HG02938 (cell line): ENCODE measurements at regions not wholly inside any gene's neighbourhood (a gene's known extent, or its start where the extent isn't known, plus 50 kb on each side); places are given as distances from the start of the nearest gene placed in this dataset.
A peak's percentile ranks its signal among the peaks of the same experiment; 100 is the strongest.

Source experiments
- ATAC-seq: cut with Tn5 transposase; IDR thresholded peaks from one replicate; pipeline ENCODE4 v1.9.1; 2021; ENCODE audit warnings: mild to moderate bottlenecking, moderate library complexity; ENCODE audit not compliant: unreplicated experiment

GRCh38 chr5:158086856-158087255 lies 227.9 kb upstream of the CLINT1 start:
- ATAC-seq = no peak

DNA sequence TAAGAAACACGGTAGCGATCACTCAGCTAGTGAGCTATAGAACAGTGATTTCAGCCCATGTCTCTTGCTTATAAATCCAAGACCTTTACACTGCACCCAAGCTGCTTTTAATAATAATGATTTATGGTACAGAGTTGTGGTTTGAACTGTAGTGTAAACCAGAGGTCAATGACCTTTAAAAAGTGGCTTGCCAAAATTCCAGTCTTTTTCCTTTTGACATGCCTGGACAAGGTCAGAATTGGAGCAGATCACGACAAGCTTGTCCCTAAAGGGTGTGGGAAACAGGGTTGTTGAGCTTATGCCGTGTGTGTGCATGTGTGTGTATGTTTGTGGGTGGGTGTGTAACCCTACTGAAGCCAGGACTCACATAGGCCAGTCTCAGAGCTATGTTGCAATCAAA lies 225.3 kb upstream of the CLINT1 start:
- no peak for ATAC-seq

DNA sequence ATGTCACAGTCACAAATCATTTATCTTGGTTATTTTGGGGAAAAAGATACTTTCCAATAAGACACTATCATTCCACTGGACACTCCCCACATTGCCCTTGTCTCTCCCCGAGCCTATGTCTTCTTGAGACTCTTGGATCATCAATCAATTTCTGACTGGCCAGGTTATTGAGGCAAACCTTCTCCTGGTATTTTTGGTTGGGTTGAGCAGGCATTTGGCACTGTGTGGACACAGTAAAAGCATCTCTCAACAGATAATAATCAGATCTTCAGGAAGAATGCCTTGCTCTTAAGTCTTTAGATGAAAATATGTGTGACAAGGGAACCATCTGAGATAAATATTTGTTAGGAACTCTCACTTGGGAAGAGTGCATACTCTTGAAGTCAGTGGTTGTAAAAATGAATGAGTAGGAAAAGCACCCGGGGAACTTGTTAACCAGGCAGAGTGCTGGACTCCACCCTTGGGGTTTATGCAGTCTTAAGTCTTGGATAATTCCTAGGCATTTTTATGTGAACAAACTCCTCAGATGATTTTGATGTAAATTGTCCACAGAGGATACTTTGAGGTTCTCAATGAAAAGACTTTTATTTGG lies 223.8 kb upstream of the CLINT1 start:
- no peak for ATAC-seq

GRCh38 chr5:158080112-158080511 lies 221.2 kb upstream of the CLINT1 start:
- no peak for ATAC-seq

DNA sequence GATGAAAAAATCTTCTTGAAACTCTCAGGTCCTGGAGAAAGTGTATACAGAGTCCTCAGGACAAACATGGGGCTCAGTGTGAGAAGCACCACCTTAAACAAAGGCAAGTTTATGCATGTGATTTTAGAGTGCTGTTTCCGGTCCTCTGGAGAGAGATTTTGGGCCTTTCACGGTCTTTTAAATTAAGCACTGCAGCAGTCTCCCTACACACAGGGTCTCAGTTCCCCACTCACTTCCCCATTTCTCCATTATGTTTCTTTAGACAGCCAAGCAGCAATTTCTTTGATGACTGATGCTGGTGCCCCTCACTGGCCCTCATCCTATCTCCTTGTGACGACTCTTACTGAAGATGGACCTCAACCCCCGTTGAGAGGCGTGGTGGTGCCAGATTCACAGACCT lies 220.2 kb upstream of the CLINT1 start:
- ATAC-seq = no peak

DNA sequence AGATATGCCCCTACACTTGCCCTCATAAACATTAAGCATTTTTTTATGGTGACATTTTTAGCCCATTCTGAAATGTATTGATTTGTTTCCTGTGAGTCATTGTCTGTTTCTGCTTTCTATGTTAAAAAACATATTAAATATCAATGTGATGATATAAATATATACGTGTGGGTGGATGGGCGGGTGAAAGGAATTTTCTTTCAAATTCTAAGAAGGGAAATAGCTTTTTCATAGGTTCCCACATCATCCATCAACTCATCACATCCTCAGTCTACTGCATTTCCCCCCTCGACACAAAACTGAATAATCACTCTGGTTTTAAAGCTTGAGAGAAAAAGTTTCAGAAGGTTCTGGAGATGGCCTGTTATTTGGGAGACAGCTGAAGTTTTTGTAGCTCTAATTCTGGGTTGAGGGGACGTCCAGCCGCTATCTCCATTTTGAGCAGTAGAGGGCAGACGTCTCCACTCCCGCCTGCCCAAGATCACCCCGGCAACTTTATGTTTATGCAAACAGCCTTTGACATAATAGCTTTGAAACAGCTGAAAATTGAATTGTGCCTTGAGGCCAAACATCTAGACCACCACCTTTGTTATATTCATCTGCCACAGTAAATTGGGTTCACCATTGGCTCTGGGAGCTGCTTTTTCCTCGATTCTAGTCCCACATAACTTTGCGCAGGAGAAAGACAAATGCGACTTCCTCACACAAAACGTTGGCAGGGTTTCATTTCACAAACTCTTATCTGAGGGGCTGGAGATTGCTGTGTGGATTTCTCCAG lies 216.2 kb upstream of the CLINT1 start:
- peak; percentile 88 for ATAC-seq

DNA sequence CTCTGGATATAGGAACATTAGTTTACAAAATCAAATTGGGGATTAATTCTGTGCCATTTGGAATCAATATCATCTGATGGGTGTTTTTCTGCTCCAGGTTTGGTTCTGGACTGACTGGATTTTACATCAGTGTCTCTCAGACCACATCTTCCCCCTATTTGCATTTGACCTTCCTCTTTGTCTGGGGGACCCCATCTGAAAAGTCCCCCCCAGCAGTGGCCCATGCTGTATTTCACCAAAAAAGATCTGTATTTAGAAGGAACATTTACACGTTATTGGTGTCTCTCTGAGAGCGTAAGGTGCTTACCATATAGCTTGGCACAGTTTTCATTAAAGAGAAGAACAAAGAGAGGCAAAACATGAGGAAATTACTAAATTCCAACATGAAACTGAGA lies 215.6 kb upstream of the CLINT1 start:
- ATAC-seq = no peak

- ATAC-seq = no peak
Observed at GRCh38 chr5:158070859-158071258, 211.9 kb upstream of the CLINT1 start.

GRCh38 chr5:158069838-158070237 lies 210.9 kb upstream of the CLINT1 start:
- ATAC-seq = no peak

GRCh38 chr5:158068964-158069363 lies 210.0 kb upstream of the CLINT1 start:
- ATAC-seq = no peak

DNA sequence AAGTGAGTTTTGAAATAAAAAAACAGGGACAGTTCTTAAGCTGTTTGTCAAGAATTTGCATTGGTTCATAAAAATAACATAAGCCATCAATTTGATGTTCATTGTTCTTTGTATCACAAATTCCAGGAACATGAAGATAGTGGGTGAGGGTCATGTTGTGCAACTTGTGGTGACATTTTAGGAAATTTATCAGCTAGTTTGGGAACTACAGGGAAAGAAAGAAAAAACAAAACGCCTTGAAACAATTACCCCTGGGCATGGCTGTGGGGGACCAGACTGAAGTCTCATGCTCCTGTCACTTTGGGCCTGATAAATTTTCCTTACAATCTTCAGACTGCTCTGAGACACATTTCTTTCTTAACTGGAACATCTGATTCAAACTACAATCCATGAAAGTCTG lies 207.1 kb upstream of the CLINT1 start:
- ATAC-seq = no peak

- no peak for ATAC-seq
Observed at GRCh38 chr5:158064334-158065123, 205.6 kb upstream of the CLINT1 start.

- no peak for ATAC-seq
Observed at GRCh38 chr5:158063052-158063451, 204.1 kb upstream of the CLINT1 start.

- no peak for ATAC-seq
Observed at GRCh38 chr5:158061451-158061850, 202.5 kb upstream of the CLINT1 start.

DNA sequence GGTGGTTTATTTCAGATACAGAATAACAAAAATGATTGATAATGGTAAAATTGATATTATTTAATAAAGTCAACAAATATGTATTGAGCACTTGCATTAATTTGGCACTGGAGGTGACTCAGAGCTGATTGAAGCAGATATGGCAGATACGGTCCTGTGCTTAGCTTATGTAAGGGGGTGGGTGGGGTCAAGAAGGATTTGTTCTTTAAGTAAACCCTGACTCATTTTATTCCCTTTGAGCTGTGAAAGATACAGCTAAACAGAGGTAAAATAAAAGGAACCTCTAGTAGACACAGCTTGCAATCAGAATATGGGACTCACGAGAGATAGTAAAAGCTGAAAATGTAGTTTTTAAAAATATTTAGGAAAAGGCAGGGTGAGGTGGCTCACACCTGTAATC lies 201.3 kb upstream of the CLINT1 start:
- ATAC-seq = no peak

DNA sequence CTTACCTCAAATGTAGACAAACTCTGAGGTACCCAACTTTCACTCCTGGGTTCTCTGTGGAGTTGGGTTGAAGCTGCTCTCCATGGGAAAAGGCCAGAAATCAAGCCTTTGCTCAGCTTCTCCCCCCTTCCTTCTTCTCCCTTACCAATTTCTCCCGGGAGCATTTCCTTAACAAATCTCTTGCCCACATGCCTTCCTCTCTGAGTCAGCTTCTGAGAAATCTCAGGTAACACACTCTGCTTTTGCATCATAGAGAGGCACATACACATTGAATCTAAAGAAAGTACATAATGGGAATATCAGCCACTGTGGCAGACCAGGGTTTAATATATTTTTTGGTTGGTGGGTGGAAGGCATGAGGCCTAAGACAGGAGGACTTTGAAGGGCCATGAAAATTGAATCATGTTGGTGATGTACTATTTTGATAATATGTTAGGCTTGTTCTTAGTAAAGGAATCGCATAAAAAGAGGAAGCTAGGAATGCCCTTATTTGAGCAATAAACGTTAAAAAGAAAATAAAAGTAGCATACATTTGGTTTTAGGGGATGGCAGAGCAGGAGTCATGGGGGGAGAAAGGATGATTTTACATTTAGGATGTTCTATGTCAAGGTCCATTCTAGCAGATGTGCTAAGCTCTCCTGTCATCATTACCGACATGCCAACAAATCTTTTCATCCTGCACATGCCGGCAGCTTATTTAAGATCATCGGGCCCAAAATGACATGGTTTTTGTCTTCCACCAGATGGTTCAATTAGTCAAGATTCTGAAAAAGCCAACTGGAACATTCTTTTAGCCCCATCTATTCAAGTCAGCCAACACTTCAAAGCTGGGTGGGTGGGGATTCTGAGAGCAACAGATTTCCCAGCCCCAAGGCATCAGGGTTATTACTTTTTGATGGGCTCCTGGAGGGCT lies 199.5 kb upstream of the CLINT1 start:
- no peak for ATAC-seq

DNA sequence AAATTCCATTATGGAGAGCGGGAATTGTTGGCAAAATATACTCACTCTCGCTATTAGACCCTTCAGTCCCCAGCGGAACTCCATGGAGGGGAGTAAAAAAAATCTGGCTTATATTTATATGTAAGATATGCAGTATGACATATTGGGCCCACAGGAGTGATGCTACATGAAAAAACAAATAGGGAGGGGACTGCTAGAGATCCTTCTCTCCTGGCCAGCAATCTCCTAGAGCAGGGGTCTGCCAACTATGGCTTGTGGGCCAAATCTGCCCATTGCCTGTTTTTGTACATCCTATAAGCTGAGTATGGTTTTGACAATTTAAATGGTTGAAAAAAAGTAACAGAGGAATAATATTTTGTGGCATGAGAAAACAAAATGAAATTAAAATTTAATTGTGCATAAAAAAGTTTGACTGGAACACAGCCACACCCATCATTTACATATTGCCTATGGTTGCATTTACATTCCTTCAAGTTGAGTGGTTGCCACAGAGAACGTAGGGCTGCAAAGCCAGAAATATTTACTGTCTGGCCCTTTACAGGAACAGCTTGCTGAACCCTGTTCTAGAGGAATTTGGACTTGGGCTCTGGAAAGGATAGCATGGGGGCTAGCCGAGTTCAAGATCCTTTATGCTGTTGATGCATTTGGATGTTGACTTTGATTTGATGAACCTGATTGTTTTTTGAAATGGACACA lies 197.3 kb upstream of the CLINT1 start:
- no peak for ATAC-seq

- ATAC-seq = no peak
Observed at GRCh38 chr5:158055111-158055501, 196.2 kb upstream of the CLINT1 start.

DNA sequence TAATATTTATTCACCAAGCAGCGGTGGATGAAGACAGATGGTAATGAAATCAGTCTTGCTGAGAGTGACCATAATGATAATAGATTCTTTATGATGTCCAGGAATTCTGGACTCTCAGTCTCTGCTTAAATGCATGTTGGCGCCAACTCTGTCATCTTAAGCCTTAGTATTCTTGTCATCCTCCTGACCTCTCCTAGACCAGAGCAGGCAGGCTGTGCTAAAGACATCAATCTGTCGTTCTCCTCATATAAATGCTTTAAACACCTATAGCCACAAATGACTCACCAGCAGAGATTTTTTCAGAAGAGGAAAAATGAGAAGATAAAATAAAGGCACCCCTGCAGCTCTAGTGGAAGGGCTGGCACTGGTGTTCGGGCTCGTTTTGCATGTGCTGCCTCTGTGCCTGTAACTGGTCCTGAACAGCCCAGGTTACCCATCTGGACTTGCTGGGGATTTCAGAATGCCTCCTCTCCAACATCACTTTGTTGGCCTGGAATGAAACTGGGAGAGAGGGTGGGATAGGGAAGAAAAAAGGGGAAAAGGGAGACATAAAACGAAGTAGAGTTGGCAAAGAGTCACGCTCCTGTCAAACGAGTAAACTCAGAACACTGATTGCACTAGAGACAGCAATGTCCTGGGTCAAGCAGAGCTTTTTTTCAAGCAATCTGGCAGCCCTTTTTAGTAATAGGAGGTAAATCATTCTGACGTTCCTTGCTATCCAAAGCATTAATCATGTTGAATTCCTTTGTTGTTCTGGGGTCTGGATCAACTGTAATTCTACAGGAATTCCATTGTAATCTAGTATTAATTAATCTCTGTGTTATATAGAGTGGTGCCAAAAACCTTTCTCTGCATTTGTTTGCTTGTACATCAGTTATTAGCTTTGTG lies 195.5 kb upstream of the CLINT1 start:
- ATAC-seq = no peak
